Fibroblast of lung (primary cell): ENCODE measurements at regions not wholly inside any gene's neighbourhood (a gene's known extent, or its start where the extent isn't known, plus 50 kb on each side); places are given as distances from the start of the nearest gene placed in this dataset.

Source experiments
- DNase-seq, 2 donors: peaks; one replicate each; pipeline versions ENCODE4 v3.0.0 to v3.0.0-alpha.2; 2010; ENCODE audit warnings: low read depth in 2 of 2
- H2AFZ ChIP-seq: 2 replicates; pipeline ENCODE4 v1.5.1; 2012; ENCODE audit warnings: low read length, control low read depth, inconsistent platforms
- H3K27ac ChIP-seq: 2 replicates; pipeline ENCODE4 v1.5.1; 2011; ENCODE audit warnings: low read length, control low read depth; ENCODE audit not compliant: insufficient read depth
- H3K27me3 ChIP-seq: 2 replicates; pipeline ENCODE4 v1.5.1; 2011; ENCODE audit warnings: mild to moderate bottlenecking, low read length; ENCODE audit not compliant: control insufficient read depth, insufficient read depth
- H3K36me3 ChIP-seq: 2 replicates; pipeline ENCODE4 v1.5.1; 2011; ENCODE audit warnings: low read length; ENCODE audit not compliant: control insufficient read depth, insufficient read depth
- H3K4me1 ChIP-seq: 2 replicates; pipeline ENCODE4 v1.5.1; 2011; ENCODE audit warnings: low read length; ENCODE audit not compliant: control insufficient read depth, insufficient read depth; ENCODE audit errors: extremely low read depth
- H3K4me2 ChIP-seq: 2 replicates; pipeline ENCODE4 v1.5.1; 2011; ENCODE audit warnings: low read length, control low read depth; ENCODE audit not compliant: insufficient read depth; ENCODE audit errors: extremely low read depth
- H3K4me3 ChIP-seq, 4 experiments: fragments of 200-600 bp in 1 of 4; sonication (generic) in 1 of 4; replicated peaks in 1 of 4; 2 replicates each; pipeline ENCODE4 v1.5.1; 2011 to 2016; ENCODE audit warnings: low read length in 4 of 4, low read depth in 3 of 4, mild to moderate bottlenecking in 3 of 4, control low read depth in 2 of 4, inconsistent platforms in 1 of 4, mixed read lengths in 1 of 4; ENCODE audit not compliant: insufficient read depth in 1 of 4; ENCODE audit errors: control extremely low read depth in 1 of 4
- H3K79me2 ChIP-seq: 2 replicates; pipeline ENCODE4 v1.5.1; 2012; ENCODE audit warnings: mild to moderate bottlenecking, low read length, inconsistent platforms; ENCODE audit not compliant: control insufficient read depth, insufficient read depth
- H3K9ac ChIP-seq: 2 replicates; pipeline ENCODE4 v1.5.1; 2011; ENCODE audit warnings: mild to moderate bottlenecking, low read length, control low read depth; ENCODE audit not compliant: insufficient read depth
- H3K9me3 ChIP-seq: 2 replicates; pipeline ENCODE4 v1.5.1; 2012; ENCODE audit warnings: low read depth, low read length; ENCODE audit not compliant: control insufficient read depth, insufficient read depth
- H4K20me1 ChIP-seq: 2 replicates; pipeline ENCODE4 v1.5.1; 2011; ENCODE audit warnings: low read length; ENCODE audit not compliant: control insufficient read depth, insufficient read depth; ENCODE audit errors: extremely low read depth
- CTCF ChIP-seq, 2 donors: IDR thresholded peaks in 1 of 2; conservative IDR thresholded peaks in 1 of 2; 1 replicate in 1 of 2; 2 replicates in 1 of 2; pipeline ENCODE4 v1.5.1; 2011 to 2012; ENCODE audit warnings: low read length in 2 of 2, control low read depth in 1 of 2, inconsistent platforms in 1 of 2, low read depth in 1 of 2, mild to moderate bottlenecking in 1 of 2
- EZH2 ChIP-seq: IDR thresholded peaks from 2 replicates; pipeline ENCODE4 v1.5.1; 2012; ENCODE audit warnings: low read length, control low read depth, mild to moderate bottlenecking; ENCODE audit errors: missing control alignments

GRCh38 chr4:19030048-19030447 is 1008.5 kb upstream of the LCORL start:
- Histone ChIP-seq H2AFZ (no peak overlapping the region), H4K20me1 (no peaks in the 10 kb centered on the region), H3K79me2 (no peaks in the 10 kb centered on the region), H3K4me2 (no peak overlapping the region), H3K9ac (no peak overlapping the region), H3K4me3 (no peak overlapping the region), H3K27me3 (no peaks in the 10 kb centered on the region), H3K27ac (no peak overlapping the region), H3K9me3 (no peaks in the 10 kb centered on the region), H3K36me3 (no peaks in the 10 kb centered on the region), H3K4me1 (no peaks in the 10 kb centered on the region)
- DNase-seq: peak in 1 of 2 donors; percentile 72
- TF ChIP-seq CTCF (conservative IDR thresholded peaks at IDR 0.05 in 1 of 2, IDR thresholded peaks at IDR 0.05 in 1 of 2; ENCODE audit: low read depth in 1 of 2, low read length in 2 of 2): no peak
- TF ChIP-seq EZH2: no peak

GRCh38 chr4:19026281-19026680 is 1004.7 kb upstream of the LCORL start:
- H3K27me3 ChIP-seq: no peaks in the 10 kb centered on the region
- no peak overlapping the region for H3K4me2 ChIP-seq
- H3K79me2 ChIP-seq: no peaks in the 10 kb centered on the region
- no peak overlapping the region for H3K9ac ChIP-seq
- no peak overlapping the region for H2AFZ ChIP-seq
- no peaks in the 10 kb centered on the region for H4K20me1 ChIP-seq
- H3K36me3 ChIP-seq: no peaks in the 10 kb centered on the region
- H3K4me3 ChIP-seq: no peak overlapping the region
- DNase-seq: peak; percentile 11 to 80
- no peak overlapping the region for H3K27ac ChIP-seq
- TF ChIP-seq EZH2: no peak
- TF ChIP-seq CTCF (conservative IDR thresholded peaks at IDR 0.05 in 1 of 2, IDR thresholded peaks at IDR 0.05 in 1 of 2; ENCODE audit: low read depth in 1 of 2, low read length in 2 of 2): no peak
- H3K9me3 ChIP-seq: no peaks in the 10 kb centered on the region
- H3K4me1 ChIP-seq: no peaks in the 10 kb centered on the region

GRCh38 chr4:19025031-19025430 is 1003.5 kb upstream of the LCORL start:
- Histone ChIP-seq H3K4me3 (no peak overlapping the region), H2AFZ (no peak overlapping the region), H3K9me3 (no peaks in the 10 kb centered on the region), H4K20me1 (no peaks in the 10 kb centered on the region), H3K79me2 (no peaks in the 10 kb centered on the region), H3K4me1 (no peaks in the 10 kb centered on the region), H3K36me3 (no peaks in the 10 kb centered on the region), H3K9ac (no peak overlapping the region), H3K27me3 (no peaks in the 10 kb centered on the region), H3K4me2 (no peak overlapping the region), H3K27ac (no peak overlapping the region)
- peak in 1 of 2 donors; percentile 62 for DNase-seq
- TF ChIP-seq CTCF (conservative IDR thresholded peaks at IDR 0.05 in 1 of 2, IDR thresholded peaks at IDR 0.05 in 1 of 2; ENCODE audit: low read depth in 1 of 2, low read length in 2 of 2) (no peak), EZH2 (no peak)
